Peyer's patch (tissue), 4 donors: ENCODE measurements at regions not wholly inside any gene's neighbourhood (a gene's known extent, or its start where the extent isn't known, plus 50 kb on each side); places are given as distances from the start of the nearest gene placed in this dataset.

Experiments
- POLR2A ChIP-seq, 2 donors: fragments of 450-650 bp; IDR thresholded peaks; one replicate each; pipeline ENCODE4 v1.5.1; 2017; ENCODE audit warnings: antibody characterized with exemption in 2 of 2, mild to moderate bottlenecking in 2 of 2, moderate library complexity in 2 of 2
- TF ChIP-seq, protein P1 (sequence below), 6 experiments: fragments of 450-650 bp in 4 of 6; fragments of 200-600 bp in 2 of 6; sonication (generic) in 1 of 6; IDR thresholded peaks; one replicate each; pipeline ENCODE4 v1.5.1; 2017 to 2019; ENCODE audit warnings: antibody characterized with exemption in 6 of 6, mild to moderate bottlenecking in 3 of 6, moderate library complexity in 1 of 6

- TF ChIP-seq, protein P1, sequence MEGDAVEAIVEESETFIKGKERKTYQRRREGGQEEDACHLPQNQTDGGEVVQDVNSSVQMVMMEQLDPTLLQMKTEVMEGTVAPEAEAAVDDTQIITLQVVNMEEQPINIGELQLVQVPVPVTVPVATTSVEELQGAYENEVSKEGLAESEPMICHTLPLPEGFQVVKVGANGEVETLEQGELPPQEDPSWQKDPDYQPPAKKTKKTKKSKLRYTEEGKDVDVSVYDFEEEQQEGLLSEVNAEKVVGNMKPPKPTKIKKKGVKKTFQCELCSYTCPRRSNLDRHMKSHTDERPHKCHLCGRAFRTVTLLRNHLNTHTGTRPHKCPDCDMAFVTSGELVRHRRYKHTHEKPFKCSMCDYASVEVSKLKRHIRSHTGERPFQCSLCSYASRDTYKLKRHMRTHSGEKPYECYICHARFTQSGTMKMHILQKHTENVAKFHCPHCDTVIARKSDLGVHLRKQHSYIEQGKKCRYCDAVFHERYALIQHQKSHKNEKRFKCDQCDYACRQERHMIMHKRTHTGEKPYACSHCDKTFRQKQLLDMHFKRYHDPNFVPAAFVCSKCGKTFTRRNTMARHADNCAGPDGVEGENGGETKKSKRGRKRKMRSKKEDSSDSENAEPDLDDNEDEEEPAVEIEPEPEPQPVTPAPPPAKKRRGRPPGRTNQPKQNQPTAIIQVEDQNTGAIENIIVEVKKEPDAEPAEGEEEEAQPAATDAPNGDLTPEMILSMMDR (IDR thresholded peaks at IDR 0.05): no peak
- TF ChIP-seq POLR2A (IDR thresholded peaks at IDR 0.05): no peak
Observed at GRCh38 chrX:20399728-20400414, 133.2 kb upstream of the RPS6KA3 start.
